NCI-H1105 treated with DMSO at 0.1 percent for 48 hours (cell line): ENCODE measurements at regions not wholly inside any gene's neighbourhood (a gene's known extent, or its start where the extent isn't known, plus 50 kb on each side); places are given as distances from the start of the nearest gene placed in this dataset.
"Not testable (repeated sequence)": the region's sequence is repeated elsewhere in the genome, so short reads cannot be mapped to it uniquely, and the experiment has no call there.

ENCODE experiments used
- DNase-seq: peaks from one replicate; lab custom pipeline; 2025; lab: John Stamatoyannopoulos, UW

DNA sequence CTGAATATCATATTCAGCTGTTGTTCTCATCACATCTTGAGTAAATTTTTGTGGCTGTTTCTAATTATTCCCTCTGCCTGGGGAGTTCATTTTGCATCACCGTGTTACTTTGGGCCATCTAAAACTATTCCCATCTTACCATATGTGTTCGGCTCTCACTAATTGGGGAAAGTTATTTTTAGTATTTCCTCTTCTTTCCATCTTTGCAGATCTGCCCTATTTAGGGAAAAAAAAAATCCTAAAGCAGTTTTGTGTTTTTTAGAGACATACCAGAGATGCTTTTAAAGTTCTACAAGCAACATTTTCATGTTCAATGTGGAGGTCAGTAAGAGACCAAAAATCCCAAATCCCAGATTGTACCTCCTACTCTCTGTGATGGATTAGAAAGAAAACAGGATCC is 111.3 kb upstream of the NDUFV2 start:
- DNase-seq, result no peak

DNA sequence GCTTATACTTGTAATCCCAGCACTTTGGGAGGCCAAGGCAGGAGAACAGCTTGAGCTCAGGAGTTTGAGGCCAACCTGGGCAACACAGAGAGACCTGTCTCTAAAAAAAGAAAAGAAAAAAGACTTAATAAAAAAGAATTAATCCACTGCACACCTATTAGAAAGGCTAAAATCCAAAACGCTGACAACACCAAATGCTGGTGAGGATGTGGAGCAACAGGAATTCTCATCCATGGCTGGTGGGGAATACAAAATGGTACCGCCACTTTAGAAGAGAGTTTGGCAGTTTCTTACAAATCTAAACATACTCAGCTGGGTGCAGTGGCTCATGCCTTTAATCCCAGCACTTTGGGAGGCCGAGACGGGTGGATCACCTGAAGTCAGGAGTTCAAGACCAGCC is 110.0 kb upstream of the NDUFV2 start:
- not testable (repeated sequence) for DNase-seq

DNA sequence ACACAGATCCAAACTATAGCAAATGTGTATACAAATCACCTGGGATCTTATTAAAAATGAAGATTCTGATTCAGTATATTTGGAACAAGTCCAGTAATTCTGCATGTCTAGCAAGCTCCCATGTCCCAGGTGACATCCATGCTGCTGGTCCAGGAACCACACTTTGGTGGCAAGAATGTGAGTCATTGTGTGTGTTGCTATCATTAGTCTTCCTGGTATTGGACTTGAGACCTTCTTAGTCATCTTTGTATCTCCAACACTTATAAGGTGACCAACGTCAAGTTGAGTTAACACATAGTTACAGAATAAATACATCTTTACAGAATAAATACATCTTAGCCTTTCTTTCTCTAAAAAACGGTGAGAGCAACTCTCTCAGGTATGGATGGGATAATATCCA is 107.9 kb upstream of the NDUFV2 start:
- DNase-seq, result no peak

DNA sequence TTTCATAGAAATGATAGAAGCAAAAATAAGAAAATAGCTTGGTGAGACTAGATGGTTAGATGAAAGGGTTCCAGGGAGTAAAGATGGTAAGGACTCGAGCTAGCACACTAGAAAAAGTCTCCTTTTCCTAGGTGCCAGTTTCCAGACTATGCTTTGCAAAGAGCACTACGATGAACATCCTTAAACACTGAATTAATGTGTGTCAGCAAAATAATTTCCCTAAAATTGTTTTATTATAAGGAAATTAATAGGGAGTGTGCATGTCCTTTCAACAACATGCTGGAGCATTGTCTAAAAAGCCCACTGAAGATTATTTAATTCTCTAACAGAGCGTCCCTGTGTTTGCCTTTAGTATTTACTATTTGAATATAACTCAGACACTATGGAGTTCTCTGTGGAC is 107.4 kb upstream of the NDUFV2 start:
- no peak for DNase-seq

DNA sequence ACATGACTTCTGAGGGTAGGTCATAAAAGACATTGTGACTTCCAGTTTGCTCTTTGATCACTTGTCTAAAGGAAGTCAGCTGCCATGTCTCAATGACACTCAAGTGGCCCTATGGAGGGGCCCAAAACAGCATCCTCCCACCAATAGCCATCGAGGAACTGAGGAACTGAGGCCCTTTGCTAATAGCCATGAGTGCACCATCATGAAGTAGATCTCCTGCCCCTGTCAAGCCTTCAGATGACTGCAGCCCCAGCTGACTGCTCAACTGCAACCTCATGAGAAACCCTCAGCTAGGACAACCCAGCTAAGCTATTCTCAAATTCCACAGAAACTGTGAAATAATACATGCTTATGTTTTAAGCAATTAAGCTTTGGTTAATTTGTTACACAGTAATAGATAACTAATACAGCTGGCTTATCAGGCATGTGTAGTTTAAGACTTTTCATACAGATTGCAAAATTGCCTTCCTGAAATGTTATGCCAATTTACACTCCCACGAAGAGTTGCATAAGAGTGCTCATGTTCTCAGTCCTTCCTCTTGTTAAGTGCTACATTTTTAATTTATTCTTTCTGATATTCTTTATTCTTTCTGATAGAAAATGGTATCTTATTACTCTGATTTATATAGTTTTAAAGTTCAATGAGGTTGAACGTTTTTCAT is 105.6 kb upstream of the NDUFV2 start:
- no peak for DNase-seq

DNA sequence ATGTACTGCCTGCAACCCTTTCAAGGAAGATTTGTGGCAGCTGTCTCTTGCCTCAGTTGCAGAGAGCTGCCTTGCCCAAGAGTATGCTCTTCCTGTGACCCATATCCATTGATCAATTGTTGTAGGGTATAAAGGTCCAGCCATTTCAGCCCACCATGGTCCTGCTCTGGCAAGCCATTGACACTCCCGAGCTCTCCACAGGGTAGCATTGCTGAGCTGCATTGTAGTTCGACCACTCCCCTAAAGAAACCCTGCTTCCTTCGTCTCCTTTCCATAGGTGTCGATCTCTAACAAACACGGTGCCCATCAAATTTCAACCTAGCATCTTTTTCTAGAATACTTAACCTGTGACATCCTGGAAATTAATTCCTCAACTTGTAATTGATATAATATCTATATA is 104.9 kb upstream of the NDUFV2 start:
- no peak for DNase-seq

DNA sequence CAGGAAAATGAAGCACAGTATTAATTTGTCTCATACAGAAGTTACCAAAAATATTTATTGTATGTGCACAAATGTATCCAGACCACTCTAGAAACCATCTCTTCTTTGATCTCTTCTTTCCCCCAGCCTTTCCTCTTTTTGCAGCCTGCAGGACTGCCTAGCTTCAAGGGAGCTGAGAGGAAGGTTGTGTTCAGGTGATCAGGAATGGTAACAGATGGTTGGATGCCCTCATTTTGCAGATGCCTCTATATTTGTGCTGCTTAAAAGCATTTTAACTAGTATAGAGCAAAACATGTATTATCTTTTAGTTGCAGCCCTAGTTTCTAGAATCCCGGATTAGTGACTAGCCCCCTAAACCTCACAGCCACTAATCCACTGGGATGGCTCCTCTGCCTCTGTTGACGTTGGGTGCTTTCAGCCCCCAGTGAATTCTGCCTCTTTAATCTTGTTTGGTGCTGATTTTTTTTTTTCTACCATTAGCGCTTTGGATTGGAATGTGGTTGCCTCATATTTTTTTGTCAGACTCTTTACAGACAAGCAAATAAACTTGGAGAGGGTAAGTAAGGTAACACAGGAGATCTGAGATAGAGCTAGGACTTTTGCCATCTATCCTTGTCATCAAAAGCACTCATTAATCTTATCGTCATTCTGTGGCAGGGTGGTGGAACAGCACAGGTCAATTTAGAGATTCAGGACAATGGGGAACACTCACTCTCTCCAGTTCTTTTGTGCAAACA is 103.8 kb upstream of the NDUFV2 start:
- no peak for DNase-seq

DNA sequence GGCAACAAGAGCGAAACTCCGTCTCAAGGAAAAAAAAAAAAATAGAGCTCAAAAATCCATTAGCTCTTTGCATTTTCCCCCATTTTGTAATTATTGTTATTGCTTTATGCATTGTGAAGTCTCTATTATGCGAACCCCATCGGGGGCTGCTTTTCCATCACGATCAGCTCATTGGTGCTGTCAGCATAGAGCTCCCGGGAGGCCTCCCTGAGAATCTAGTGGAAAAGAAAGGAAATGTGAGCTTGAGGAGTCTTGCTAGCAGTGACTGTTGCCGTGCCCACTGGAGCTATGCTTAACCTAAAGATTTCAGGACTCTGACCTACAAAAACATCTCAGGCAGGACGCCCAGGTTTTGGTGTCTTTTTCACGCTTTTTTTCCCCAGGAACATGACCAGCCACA is 102.6 kb upstream of the NDUFV2 start:
- no peak for DNase-seq

DNA sequence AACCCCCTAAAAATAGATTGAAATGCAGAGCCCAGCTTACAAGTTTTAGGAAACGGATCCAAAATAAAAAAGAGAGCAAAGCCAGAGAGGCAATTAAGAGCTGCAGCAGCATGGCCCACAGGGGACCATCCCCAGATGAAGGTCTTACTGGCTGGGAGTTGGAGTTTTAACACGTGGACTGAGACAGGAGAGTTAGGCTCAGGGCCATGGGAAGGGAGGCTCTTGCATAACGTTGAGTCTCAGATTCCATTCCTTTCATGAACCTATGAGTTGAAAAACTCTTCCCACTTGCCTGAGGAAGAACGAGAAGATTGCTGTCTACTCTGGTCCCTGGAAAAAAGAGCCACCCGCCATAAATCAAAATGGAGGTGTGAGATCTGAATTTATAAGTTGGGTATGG is 101.8 kb upstream of the NDUFV2 start:
- no peak for DNase-seq

DNA sequence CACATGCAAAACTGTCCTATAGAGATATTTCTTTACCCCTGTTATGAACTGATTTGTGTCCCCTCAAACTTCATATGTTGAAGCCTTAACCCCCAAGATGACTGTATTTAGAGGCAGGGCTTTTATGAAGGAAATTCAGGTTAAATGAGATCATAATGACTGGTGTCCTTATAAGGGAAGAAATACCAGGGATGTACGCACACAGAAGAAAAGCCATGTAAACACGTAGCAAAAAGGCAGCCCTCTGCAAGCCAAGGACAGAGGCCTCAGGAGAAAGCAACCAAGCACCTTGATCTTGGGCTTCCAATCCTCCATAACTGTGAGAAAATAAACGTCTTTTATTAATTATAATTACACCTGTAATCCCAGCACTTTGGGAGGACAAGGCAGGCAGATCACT is 101.3 kb upstream of the NDUFV2 start:
- no peak for DNase-seq

DNA sequence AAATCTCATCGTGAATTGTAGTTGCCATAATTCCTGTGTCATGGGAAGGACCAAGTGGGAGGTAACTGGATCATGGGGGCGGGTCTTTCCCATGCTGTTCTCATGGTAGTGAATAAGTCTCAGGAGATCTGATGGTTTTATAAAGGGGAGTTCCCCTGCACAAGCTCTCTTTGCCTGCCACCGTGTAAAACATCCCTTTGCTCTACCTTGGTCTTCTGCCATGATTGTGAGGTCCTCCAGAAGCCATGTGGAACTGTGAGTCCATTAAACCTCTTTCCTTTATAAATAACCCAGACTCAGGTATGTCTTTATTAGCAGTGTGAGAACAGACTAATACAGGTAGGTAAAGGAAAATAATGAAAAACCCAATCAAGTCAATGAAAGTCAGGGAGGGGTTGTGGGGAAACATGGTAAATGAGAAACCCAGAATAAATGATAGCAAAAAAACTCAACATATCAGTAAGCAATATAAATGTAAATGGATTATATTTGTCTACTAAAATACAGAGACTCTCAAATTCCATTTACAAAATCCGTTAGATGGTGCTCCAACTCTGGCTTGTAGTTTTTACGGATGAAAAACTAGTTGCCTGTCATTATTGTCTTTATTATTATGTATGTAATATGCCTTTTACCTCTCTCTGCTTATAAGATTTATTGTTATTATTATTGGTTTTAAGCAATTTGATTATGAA is 98.9 kb upstream of the NDUFV2 start:
- DNase-seq, result no peak

DNA sequence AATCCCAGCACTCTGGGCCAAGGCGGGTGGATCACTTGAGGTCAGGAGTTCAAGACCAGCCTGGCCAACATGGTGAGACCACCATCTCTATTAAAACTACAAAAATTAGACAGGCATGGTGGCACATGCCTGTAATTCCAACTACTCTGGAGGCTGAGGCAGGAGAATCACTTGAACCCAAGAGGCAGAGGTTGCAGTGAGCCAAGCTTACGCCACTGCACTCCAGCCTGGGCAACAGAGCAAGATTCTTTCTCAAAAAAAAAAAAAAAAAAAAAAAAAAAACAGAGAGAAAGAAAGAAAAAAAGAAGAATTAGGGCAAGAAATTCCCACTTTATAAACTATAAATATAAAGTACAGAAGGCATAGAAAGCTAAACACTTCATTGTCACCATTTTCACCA is 98.2 kb upstream of the NDUFV2 start:
- not testable (repeated sequence) for DNase-seq

DNA sequence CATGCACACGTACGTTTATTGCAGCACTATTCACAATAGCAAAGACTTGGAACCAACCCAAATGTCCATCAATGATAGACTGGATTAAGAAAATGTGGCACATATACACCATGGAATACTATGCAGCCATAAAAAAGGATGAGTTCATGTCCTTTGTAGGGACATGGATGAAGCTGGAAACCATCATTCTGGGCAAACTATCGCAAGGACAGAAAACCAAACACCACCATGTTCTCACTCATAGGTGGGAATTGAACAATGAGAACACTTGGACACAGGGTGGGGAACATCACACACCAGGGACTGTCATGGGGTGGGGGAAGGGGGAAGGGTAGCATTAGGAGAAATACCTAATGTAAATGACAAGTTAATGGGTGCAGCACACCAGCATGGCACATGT is 94.8 kb upstream of the NDUFV2 start:
- not testable (repeated sequence) for DNase-seq

DNA sequence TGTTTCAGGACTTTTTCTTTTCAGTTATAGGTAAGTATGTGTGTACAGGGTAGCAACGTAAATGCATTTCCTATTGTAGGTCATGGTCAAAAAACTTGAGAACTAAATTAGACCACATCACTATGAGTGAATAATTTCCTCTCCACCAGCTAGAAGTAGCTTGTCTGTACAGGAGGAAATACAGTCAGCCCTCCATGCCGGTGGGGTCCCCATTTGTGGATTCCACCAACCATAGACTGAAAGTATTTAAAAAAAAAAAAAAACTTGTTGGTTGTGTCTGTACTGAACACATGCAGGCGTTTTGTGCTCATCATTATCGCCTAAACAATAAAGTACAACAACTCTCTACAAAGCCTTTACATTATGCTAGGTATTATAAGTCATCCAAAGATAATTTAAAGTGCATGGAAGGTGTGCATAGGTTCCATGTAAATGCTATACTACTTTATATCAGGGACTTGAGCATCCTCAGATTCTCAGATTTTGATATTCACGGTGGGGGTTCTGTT is 94.2 kb upstream of the NDUFV2 start:
- no peak for DNase-seq

DNA sequence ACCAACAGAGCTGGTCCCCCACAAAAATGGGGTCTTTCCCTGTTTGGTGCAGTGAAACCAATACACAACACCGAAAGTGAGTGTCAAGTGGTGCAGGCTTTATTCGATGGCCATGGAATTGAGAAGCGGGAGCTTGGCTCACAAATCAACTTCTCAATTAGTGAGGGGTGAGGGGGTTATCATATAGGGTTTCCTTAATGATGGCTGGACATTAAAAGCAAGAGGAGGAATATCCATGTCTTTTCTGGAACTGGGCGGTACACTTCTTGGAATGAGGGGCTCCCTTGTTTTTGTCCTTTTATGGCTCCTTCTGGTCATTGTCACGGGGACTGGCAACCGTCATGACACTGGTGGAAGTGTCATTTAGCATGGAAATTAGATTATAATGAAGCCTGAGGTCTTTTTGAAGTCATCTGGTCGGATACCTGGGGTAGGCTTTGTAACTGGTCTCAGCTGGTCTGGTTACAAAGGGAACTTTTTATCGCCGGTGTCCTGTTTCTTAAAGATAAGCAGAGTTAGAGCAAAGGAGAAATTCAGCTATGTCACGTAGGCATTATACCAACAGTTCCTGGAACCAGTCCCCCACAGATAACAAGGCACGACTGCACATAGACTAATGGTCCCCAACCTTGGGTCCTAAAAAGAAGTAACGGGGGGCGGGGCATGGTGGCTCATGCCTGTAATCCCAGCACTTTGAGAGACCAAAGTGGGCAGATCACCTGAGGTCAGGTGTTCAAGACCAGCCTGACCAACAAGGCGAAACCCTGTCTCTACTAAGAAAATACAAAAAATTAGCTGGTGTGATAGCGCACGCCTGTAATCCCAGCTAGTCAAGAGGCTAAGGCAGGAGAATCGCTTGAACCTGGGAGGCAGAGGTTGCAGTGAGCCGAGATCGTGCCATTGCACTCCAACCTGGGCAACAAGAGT is 93.5 kb upstream of the NDUFV2 start:
- DNase-seq, result no peak

DNA sequence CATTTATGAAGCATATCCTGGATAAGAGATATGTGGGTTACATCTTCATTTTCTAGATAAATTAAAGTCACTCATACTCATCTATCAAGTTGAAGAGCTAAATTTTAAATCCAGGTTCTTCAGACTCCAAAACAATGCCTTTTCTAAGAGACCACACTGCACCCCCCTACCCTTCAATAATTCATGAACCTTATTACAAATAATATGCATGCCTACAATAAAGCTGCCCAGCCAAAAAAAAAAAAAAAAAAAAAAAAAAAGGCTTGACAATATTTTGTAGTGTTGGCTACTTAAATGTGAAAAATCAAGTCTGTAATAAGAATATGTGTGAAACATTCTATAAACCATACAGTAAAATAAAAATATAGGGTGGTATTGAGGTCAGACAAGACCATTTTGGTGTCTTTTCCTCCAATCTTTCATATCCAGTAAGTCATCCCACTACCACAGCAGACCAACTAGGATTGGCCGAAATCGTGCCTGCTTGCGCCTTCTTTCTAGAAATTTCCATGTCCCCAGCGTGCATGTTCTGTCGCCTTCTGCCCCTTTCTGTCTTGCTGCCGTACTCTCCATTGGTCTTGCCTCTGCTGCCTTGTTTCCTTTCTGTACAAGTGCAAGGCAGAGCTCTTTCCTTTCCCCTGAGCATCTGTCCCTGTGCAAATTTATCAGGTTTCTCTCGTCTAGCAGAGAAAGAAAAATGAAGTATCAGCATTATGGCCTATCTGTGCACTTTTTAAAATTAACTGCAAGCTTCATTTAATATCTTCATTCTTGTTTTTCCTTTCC is 92.6 kb upstream of the NDUFV2 start:
- no peak for DNase-seq

DNA sequence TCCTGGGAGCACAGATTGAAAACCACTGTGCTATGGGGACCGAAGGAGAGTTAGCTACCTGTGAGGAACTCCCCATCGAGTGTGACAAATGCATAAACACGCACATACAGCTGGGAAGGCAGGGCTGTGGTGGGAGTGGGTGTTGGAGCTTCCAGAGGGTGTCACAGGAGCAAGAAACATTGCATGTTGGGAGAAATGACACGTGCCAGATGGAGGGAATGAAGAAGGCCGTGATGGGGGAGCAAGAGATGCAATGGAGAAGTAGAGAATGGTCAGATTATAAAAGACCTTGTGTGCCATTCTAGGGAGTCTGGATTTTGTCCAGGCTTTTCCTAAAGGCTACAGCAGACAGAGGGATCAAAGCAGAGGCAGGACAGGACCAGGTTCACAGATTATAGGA is 91.1 kb upstream of the NDUFV2 start:
- no peak for DNase-seq

DNA sequence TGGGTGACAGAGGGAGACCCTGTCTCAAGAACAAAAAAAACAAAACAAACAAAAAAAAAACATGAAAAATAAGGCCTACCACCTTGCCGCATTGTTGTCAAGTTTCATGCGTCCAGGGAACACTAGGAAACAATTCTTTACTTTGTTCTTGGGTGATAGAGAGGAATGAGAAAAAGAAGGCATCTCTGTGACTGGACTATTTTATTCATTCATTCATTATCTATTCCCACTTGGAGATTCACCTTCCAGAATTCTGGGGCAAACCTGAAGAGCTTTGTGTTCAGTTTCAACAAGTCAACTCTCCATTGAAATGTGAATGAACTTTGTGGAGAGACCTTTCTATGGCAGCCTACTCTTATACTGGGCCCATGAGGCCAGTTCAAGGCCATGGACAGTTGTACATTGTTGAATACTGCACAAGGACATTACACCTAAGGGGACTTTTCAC is 88.5 kb upstream of the NDUFV2 start:
- no peak for DNase-seq

DNA sequence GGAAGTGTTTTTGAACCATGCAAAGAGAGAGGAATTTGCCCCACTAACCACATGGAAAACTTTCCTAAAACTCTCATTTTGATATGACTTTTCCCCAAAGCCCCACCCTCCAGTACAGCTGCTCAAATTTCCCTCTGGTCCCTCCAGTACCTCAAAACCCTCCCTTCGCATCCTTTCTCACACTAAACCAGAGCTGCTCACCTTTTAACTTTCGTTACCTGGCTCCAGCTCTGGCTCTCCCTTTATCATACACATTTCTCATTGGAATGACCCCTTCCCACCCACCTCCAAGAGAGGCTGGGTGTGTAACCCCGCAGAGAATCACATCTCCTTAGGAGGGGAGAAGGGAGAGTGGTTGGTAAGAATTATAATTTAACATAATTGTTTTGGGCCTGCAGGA is 86.8 kb upstream of the NDUFV2 start:
- DNase-seq, result no peak

DNA sequence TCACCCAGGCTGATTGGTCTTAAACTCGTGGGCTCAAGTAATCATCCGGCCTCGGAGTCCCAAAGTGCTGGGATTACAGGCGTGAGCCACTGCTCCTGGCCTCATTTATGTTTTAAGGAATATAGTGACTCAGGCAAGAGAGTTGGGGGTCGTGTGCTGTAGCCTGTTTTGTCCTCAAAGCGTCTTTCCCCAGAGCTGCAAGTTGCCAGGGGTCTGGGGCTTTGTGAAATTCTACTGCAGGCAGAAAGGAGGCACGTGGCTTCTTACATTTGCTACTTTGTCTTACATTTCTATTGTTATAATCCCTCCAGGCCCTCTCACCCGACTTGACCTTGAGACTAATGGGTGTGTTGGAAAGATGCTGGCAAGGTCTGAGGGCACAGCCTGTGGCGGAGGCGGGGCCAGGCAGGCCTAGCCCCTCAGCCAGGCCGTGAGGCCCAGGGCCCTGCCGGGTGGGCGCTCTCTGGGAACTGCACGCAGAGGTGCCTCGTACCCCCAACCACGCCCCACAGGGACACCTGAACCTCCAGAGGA is 85.8 kb upstream of the NDUFV2 start:
- DNase-seq, result no peak
